GM12878 (cell line): ENCODE measurements at regions not wholly inside any gene's neighbourhood (a gene's known extent, or its start where the extent isn't known, plus 50 kb on each side); places are given as distances from the start of the nearest gene placed in this dataset.

Experiments used
- ATAC-seq: fragments of 200-7000 bp; cut with Tn5 transposase; 3 replicates; pipeline ENCODE4 v1.9.1; 2020; ENCODE audit warnings: mild to moderate bottlenecking, moderate library complexity
- BruUV-seq: library from RNA; stranded (reverse); fragments of 400-500 nt; replicated peaks from 2 replicates; lab custom pipeline; 2021; lab: Mats Ljungman, UMichigan
- CTCF ChIA-PET: fragments of 300-600 bp; sonication (Branson Sonifier 250); formaldehyde crosslinking; extraction: SDS; loops from one replicate; lab custom pipeline; 2021; ENCODE audit warnings: inconsistent platforms; lab: Yijun Ruan, JAX
- POLR2A ChIA-PET: fragments of 350-600 bp; formaldehyde crosslinking; extraction: SDS; loops from one replicate; lab custom pipeline; 2021; ENCODE audit warnings: inconsistent platforms; lab: Charles Lee
- RAD21 ChIA-PET: fragments of 300-600 bp; sonication (Branson Sonifier 250); formaldehyde crosslinking; loops from one replicate; lab custom pipeline; 2023; ENCODE audit warnings: antibody characterized with exemption; ENCODE audit not compliant: unreplicated experiment; lab: Charles Lee
- SMC1A ChIA-PET: fragments of 300-600 bp; sonication (Branson Sonifier 250); formaldehyde crosslinking; loops from one replicate; lab custom pipeline; 2023; ENCODE audit not compliant: unreplicated experiment, uncharacterized antibody; lab: Charles Lee
- DNase-seq: peaks from one replicate; pipeline ENCODE4 v3.0.0-alpha.2; 2011; ENCODE audit warnings: low read depth, low spot score
- FAIRE-seq: peaks from 3 replicates; lab custom pipeline; 2011; peaks lifted over from hg19 to GRCh38; lab: Jason Lieb, UNC
- H2AFZ ChIP-seq: 2 replicates; pipeline ENCODE4 v1.6.0; 2011; ENCODE audit warnings: low read depth, low read length, control low read depth; ENCODE audit not compliant: control insufficient read depth
- H3K27ac ChIP-seq: 2 replicates; pipeline ENCODE4 v1.5.1; 2011; ENCODE audit warnings: control low read depth; ENCODE audit not compliant: control insufficient read depth, insufficient read depth
- H3K27me3 ChIP-seq, 2 experiments: replicated peaks in 1 of 2; 2 replicates each; pipeline versions ENCODE4 v1.6.0 to v1.6.1; 2011; ENCODE audit warnings: low read length in 1 of 2; ENCODE audit not compliant: control insufficient read depth in 2 of 2, insufficient read depth in 2 of 2
- H3K36me3 ChIP-seq, 2 experiments: 2 replicates each; pipeline ENCODE4 v1.5.1; 2011; ENCODE audit warnings: low read length in 1 of 2; ENCODE audit not compliant: control insufficient read depth in 2 of 2, insufficient read depth in 2 of 2
- H3K4me1 ChIP-seq: 2 replicates; pipeline ENCODE4 v1.6.1; 2011; ENCODE audit warnings: mild to moderate bottlenecking, low read length, moderate library complexity, mixed read lengths; ENCODE audit not compliant: control insufficient read depth, insufficient read depth
- H3K4me2 ChIP-seq: 2 replicates; pipeline ENCODE4 v1.6.0; 2011; ENCODE audit warnings: control low read depth; ENCODE audit not compliant: control insufficient read depth, insufficient read depth
- H3K4me3 ChIP-seq: fragments of 200-600 bp; sonication (generic); 2 replicates; pipeline ENCODE4 v1.5.1; 2016
- H3K79me2 ChIP-seq: 2 replicates; pipeline ENCODE4 v1.6.0; 2011; ENCODE audit warnings: low read length; ENCODE audit not compliant: control insufficient read depth, insufficient read depth
- H3K9ac ChIP-seq: 2 replicates; pipeline ENCODE4 v1.8.0; 2011; ENCODE audit warnings: low read length, control low read depth, mixed read lengths; ENCODE audit not compliant: control insufficient read depth, insufficient read depth
- H3K9me3 ChIP-seq: replicated peaks from 3 replicates; pipeline ENCODE4 v1.5.1; 2011; ENCODE audit warnings: mild to moderate bottlenecking, low read length; ENCODE audit not compliant: control insufficient read depth, insufficient read depth
- H4K20me1 ChIP-seq: 2 replicates; pipeline ENCODE4 v1.6.0; 2011; ENCODE audit not compliant: control insufficient read depth, insufficient read depth
- EP300 ChIP-seq, 2 experiments: fragments of 150-350 bp in 1 of 2; IDR thresholded peaks; 2 replicates each; pipeline ENCODE4 v1.6.1; 2011 to 2012; ENCODE audit warnings: low read depth in 2 of 2, low read length in 2 of 2, borderline replicate concordance in 1 of 2, improper control_type of control experiment in 1 of 2, inconsistent platforms in 1 of 2; ENCODE audit not compliant: control insufficient read depth in 1 of 2
- MEF2A ChIP-seq: IDR thresholded peaks from 2 replicates; pipeline ENCODE4 v1.6.1; 2011; ENCODE audit warnings: low read depth, mild to moderate bottlenecking, low read length, moderate library complexity; ENCODE audit not compliant: insufficient read depth
- NFYA ChIP-seq: IDR thresholded peaks from 2 replicates; pipeline ENCODE4 v1.6.1; 2011; ENCODE audit warnings: low read depth, mild to moderate bottlenecking, low read length, improper control_type of control experiment, borderline replicate concordance
- NR2C2 ChIP-seq: IDR thresholded peaks from 2 replicates; pipeline ENCODE4 v1.6.1; 2011; ENCODE audit warnings: borderline replicate concordance, low read depth; ENCODE audit not compliant: control insufficient read depth, insufficient read length
- RELA ChIP-seq: fragments of 450-650 bp; IDR thresholded peaks from 2 replicates; pipeline ENCODE4 v1.8.0; 2014; ENCODE audit warnings: borderline replicate concordance; ENCODE audit not compliant: partially characterized antibody
- WRNIP1 ChIP-seq: IDR thresholded peaks from 2 replicates; pipeline ENCODE4 v1.6.1; 2011; ENCODE audit warnings: low read depth, low read length, improper control_type of control experiment, borderline replicate concordance
- YBX1 ChIP-seq: fragments of 450-650 bp; IDR thresholded peaks from 2 replicates; pipeline ENCODE4 v1.6.1; 2016; ENCODE audit warnings: antibody characterized with exemption
- ZBED1 ChIP-seq: IDR thresholded peaks from 2 replicates; pipeline ENCODE4 v1.6.1; 2016; ENCODE audit warnings: borderline replicate concordance
- ZNF384 ChIP-seq: IDR thresholded peaks from 2 replicates; pipeline ENCODE4 v1.6.1; 2012; ENCODE audit warnings: low read depth, mild to moderate bottlenecking, low read length, improper control_type of control experiment, borderline replicate concordance
- ZZZ3 ChIP-seq: IDR thresholded peaks from 2 replicates; pipeline ENCODE4 v1.6.1; 2011; ENCODE audit warnings: low read depth; ENCODE audit not compliant: control insufficient read depth, insufficient read length
- WGBS: methylation state at CpG from one replicate; pipeline ENCODE4 v1.1.6; 2016; ENCODE audit warnings: low lambda C conversion rate; ENCODE audit not compliant: insufficient replicate concordance, insufficient coverage; ENCODE audit errors: missing lambda C conversion rate; 5-methylcytosine and 5-hydroxymethylcytosine counted together
- in situ Hi-C: fragments of 300-500 bp; cut with MboI; formaldehyde crosslinking; loops from 9 replicates; pipeline ENCODE4 v1.14.3; 2018; ENCODE audit warnings: mixed read lengths
- intact Hi-C: fragments of 100-400 bp; cut with micrococcal nuclease; formaldehyde crosslinking; loops from one replicate; pipeline ENCODE4 v1.14.2; 2022; ENCODE audit not compliant: unreplicated experiment
- TF ChIP-seq, protein P1 (sequence below): fragments of 450-650 bp; IDR thresholded peaks from 2 replicates; pipeline ENCODE4 v1.6.1; 2016; ENCODE audit warnings: mild to moderate bottlenecking, moderate library complexity, borderline replicate concordance
- TF ChIP-seq, protein P2 (sequence below): fragments of 450-650 bp; IDR thresholded peaks from 2 replicates; pipeline ENCODE4 v1.6.1; 2017; ENCODE audit warnings: mild to moderate bottlenecking, low read depth, inconsistent platforms; ENCODE audit not compliant: poor library complexity, severe bottlenecking

DNA sequence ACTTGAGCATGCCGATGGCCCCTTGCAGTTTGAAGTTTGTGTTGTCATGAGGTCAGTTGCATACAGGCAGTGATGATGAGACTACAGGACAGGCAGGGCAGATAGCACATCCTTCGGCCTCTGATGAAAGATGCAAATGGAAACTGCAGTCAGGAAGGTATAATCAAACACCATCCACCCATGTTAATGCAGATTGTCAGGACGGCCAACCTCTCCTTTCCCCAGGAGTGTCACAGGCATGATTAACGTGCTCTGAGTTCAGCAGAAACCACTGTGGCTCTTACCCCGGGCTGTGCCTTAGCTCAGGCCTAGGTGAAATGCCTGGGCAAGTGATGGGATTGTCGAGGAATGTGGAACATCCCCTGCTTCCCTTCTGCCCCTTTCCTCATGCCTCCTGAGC lies 893.5 kb upstream of the RBFOX1 start:
- RAD21 ChIA-PET: no interaction called here
- intact Hi-C loops: no loop called here
- CTCF ChIA-PET: no interaction called here

More for the DNA sequence above, 893.5 kb upstream of the RBFOX1 start:
- in situ Hi-C loops: no loop called here
- no peak for FAIRE-seq
- ATAC-seq: no peak
- H3K79me2 ChIP-seq: no peaks in the 10 kb centered on the region
- no peaks in the 10 kb centered on the region; the same call in 2 of the 3 replicates for H3K9me3 ChIP-seq
- H2AFZ ChIP-seq: no peak overlapping the region
- no peak overlapping the region for H3K9ac ChIP-seq
- ChIA-PET POLR2A (no interaction called here), SMC1A (no interaction called here)
- TF ChIP-seq, protein P1, sequence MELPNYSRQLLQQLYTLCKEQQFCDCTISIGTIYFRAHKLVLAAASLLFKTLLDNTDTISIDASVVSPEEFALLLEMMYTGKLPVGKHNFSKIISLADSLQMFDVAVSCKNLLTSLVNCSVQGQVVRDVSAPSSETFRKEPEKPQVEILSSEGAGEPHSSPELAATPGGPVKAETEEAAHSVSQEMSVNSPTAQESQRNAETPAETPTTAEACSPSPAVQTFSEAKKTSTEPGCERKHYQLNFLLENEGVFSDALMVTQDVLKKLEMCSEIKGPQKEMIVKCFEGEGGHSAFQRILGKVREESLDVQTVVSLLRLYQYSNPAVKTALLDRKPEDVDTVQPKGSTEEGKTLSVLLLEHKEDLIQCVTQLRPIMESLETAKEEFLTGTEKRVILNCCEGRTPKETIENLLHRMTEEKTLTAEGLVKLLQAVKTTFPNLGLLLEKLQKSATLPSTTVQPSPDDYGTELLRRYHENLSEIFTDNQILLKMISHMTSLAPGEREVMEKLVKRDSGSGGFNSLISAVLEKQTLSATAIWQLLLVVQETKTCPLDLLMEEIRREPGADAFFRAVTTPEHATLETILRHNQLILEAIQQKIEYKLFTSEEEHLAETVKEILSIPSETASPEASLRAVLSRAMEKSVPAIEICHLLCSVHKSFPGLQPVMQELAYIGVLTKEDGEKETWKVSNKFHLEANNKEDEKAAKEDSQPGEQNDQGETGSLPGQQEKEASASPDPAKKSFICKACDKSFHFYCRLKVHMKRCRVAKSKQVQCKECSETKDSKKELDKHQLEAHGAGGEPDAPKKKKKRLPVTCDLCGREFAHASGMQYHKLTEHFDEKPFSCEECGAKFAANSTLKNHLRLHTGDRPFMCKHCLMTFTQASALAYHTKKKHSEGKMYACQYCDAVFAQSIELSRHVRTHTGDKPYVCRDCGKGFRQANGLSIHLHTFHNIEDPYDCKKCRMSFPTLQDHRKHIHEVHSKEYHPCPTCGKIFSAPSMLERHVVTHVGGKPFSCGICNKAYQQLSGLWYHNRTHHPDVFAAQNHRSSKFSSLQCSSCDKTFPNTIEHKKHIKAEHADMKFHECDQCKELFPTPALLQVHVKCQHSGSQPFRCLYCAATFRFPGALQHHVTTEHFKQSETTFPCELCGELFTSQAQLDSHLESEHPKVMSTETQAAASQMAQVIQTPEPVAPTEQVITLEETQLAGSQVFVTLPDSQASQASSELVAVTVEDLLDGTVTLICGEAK: no peak
- TF ChIP-seq NFYA: no peak
- no peak for TF ChIP-seq RELA
- no peak for TF ChIP-seq ZBED1
- TF ChIP-seq, protein P2, sequence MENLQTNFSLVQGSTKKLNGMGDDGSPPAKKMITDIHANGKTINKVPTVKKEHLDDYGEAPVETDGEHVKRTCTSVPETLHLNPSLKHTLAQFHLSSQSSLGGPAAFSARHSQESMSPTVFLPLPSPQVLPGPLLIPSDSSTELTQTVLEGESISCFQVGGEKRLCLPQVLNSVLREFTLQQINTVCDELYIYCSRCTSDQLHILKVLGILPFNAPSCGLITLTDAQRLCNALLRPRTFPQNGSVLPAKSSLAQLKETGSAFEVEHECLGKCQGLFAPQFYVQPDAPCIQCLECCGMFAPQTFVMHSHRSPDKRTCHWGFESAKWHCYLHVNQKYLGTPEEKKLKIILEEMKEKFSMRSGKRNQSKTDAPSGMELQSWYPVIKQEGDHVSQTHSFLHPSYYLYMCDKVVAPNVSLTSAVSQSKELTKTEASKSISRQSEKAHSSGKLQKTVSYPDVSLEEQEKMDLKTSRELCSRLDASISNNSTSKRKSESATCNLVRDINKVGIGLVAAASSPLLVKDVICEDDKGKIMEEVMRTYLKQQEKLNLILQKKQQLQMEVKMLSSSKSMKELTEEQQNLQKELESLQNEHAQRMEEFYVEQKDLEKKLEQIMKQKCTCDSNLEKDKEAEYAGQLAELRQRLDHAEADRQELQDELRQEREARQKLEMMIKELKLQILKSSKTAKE: no peak
- no peak for TF ChIP-seq YBX1
- no peak for TF ChIP-seq NR2C2
- no peak for TF ChIP-seq ZNF384
- TF ChIP-seq EP300 (IDR thresholded peaks at IDR 0.05; ENCODE audit: borderline replicate concordance in 1 of 2, control insufficient read depth in 1 of 2, low read depth in 2 of 2, low read length in 2 of 2): no peak
- TF ChIP-seq ZZZ3: no peak
- TF ChIP-seq WRNIP1: no peak
- TF ChIP-seq MEF2A: no peak
- no peak overlapping the region for H3K4me2 ChIP-seq
- WGBS: 20% methylated on average over 6 of the region's 6 CpGs
- no peaks in the 10 kb centered on the region for H3K4me1 ChIP-seq
- no peak overlapping the region for H3K27ac ChIP-seq
- no peak overlapping the region for H3K4me3 ChIP-seq
- no peaks in the 10 kb centered on the region for H3K36me3 ChIP-seq
- no peak for DNase-seq
- no peaks in the 10 kb centered on the region for H3K27me3 ChIP-seq
- BruUV-seq: no TSS peak
- H4K20me1 ChIP-seq: no peaks in the 10 kb centered on the region
